GM19438 (cell line): ENCODE measurements at regions not wholly inside any gene's neighbourhood (a gene's known extent, or its start where the extent isn't known, plus 50 kb on each side); places are given as distances from the start of the nearest gene placed in this dataset.

ENCODE experiments used
- ATAC-seq: cut with Tn5 transposase; IDR thresholded peaks from one replicate; pipeline ENCODE4 v1.9.1; 2021; ENCODE audit warnings: low read depth; ENCODE audit not compliant: unreplicated experiment

DNA sequence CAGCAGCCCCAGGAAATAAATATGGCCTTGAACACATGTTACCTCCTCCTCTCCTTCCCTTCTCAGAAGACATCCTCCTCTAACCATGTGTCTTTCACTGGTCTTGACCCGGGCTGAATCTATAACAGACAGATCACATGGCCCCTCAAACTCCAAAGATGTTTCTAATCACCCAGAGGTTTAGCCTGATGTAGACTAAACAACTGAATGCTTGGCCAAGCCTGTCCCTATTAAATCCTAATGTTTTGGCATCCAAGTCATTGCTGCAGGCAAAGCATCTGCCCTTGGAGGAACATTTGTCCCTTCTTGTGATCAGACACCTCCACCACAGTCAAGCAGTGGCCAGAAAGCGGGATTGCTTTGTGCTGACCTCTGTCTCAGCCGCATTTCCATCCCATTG is 65.5 kb downstream of the ANKRD60 start:
- no peak for ATAC-seq

- ATAC-seq: no peak
These were observed 67.3 kb downstream of the ANKRD60 start for GRCh38 chr20:58161192-58161591.

- no peak for ATAC-seq
These were observed 67.9 kb downstream of the ANKRD60 start for GRCh38 chr20:58160451-58161061.

DNA sequence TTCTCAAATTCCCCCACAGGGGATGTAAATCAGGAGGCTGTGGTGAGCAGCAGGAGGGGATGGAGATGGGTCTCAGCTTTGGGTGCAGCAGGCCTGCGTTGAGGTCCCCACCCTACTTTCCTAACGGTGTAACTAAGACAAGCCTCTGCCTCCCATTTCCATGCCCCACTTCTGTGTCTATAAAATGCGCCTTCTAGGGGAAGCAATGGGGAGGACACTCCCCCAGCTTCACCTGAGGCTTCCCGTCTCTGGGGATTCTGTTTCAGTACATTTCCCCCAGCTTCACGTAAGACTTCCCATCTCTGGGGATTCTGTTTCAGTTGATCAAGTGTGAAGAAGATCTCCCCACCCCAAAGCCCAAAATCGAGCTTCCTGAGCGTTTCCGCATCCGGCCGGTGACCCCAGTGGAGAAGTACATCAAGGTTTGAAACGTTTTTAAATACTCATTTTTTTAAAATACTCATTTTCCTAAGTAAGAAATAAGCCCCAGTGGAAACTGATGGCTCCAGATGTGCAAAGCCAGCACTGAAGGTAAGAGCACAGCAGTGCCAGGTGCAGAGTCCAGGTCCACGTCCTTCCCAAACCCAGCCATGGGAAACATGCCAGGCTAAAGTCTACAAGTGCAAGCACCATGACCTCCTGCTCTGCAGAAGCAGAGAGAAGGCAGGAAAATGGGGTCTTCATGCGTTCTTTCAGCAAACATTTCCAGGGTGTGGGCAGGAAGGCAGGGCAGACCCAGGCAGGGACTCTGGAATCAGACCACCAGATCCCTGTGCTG is 73.1 kb downstream of the ANKRD60 start:
- ATAC-seq: no peak

DNA sequence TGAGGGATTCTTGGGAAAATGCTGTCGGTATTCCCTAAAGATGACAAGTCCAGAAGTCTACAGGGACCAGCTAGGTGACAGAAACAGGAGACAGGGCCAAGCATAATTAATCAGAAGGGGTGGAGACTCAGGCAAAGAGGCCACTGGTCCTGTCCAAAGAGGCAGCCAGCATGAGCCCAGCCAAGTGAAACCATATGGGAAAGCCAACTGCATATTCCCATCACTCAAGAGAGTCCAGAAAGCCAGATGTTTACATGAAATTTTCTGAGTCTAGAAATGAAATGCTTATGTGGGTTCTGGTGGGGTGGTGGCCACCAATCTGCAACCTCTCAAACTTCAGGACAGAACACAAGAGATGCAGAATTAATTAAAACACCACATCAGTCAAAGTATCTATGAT is 74.3 kb downstream of the ANKRD60 start:
- no peak for ATAC-seq

- no peak for ATAC-seq
These were observed 75.3 kb downstream of the ANKRD60 start for GRCh38 chr20:58153121-58153520.

GRCh38 chr20:58150772-58151171 is 77.7 kb downstream of the ANKRD60 start:
- no peak for ATAC-seq

DNA sequence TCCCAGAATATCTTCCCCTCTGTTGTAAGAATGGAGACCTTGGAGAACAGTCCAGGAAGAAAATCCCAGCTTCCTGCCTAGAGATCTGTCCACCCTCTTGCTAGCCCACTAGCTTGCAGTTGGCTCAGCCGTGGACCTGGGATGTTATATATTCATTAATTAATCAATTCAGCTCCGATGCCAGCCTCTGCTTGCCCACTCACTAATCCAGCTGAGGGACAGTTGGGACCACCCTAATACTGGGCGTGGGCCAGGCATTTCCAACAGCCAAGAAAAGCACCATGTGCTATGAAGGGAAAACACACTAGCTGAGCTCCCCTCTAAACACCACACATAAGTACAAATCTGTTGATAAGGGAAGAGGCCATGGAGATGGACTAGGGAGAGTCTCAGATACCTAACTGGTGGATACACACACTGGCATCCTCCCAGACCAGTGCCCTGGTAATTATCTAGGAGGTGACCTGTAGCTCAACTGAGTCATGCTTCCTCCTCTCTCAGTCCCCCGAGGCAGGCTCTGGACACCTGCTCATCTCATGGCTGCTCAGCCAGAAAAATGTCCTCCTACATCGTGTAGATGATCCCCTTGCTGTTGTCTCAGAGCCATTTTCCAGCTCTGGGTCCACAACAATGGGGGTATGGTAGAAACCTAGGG is 78.9 kb downstream of the ANKRD60 start:
- ATAC-seq: no peak

- ATAC-seq: no peak
These were observed 79.6 kb downstream of the ANKRD60 start for GRCh38 chr20:58148891-58149290.

GRCh38 chr20:58147628-58148370 is 80.7 kb downstream of the ANKRD60 start:
- no peak for ATAC-seq

DNA sequence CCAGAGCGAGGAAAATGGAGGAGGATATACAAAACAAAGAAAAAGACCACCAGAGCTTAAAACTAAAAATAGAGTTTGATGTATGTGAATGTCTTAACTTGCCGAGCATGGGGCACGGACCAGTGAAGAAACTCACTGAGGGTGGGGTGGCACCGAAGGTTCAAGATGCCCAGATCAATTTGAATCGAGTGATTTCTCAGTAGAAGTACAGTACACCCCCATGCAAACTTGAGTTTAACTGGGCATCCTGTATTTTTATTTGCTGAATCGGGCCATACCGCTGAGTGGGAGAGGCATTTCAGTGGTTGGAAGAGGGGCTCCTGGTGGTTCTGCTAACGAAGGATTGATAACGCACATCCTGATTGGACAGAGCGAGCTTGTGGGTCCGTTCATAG is 81.7 kb downstream of the ANKRD60 start:
- no peak for ATAC-seq

DNA sequence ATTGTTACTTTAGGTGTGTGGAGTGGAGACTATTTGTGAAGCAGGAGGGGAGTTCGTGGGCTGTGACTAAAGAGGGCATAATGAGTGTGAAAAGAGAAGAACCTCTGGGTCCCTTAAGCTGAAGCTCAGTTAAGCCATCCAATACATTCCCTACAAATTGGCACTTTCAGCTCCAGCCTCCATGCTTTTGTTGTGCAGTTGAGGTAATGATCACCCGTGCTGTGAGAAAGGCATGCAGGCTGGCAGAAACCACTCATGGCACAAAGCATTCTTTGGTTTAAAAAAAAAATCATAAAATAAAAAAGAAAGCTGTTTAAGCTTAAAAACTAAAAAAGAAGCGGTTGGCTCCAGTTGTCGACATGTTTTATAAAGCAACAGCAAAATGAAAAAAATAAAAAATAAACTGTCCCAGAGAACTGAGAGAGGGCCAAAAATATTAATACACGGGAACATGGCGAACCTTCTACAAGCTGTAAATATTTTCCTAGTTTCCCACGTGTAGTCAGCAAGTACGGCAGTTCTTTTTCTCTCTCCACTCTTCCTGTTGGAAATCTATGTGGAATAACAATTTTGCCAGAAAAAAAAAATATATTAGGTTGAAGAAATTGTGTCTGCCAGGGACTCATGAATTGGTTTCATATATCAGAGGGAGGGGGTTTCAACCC is 82.2 kb downstream of the ANKRD60 start:
- ATAC-seq: no peak

GRCh38 chr20:58145506-58146080 is 82.9 kb downstream of the ANKRD60 start:
- no peak for ATAC-seq

GRCh38 chr20:58144096-58144495 is 84.4 kb downstream of the ANKRD60 start:
- no peak for ATAC-seq

DNA sequence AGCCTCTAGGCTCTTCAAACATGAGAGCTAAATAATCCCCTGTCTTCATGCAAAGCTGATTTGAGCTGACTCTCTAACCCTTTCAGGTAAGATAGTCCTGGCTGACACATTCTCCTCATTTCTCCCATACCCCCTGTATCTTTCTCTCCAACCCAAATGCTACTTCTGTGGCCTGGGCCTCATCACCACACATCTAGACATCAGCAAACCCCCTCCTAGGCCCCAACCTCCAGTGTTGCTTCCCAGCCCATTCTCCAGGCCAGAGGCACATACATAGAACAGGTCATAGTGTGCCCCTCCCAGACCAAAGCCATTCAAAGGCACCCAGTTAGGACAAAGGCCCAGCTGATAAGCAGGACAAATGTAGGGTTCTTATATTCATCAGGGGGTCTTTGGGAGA is 84.9 kb downstream of the ANKRD60 start:
- ATAC-seq: no peak

GRCh38 chr20:58142843-58143185 is 85.6 kb downstream of the ANKRD60 start:
- no peak for ATAC-seq

GRCh38 chr20:58141971-58142842 is 86.2 kb downstream of the ANKRD60 start:
- ATAC-seq: no peak

DNA sequence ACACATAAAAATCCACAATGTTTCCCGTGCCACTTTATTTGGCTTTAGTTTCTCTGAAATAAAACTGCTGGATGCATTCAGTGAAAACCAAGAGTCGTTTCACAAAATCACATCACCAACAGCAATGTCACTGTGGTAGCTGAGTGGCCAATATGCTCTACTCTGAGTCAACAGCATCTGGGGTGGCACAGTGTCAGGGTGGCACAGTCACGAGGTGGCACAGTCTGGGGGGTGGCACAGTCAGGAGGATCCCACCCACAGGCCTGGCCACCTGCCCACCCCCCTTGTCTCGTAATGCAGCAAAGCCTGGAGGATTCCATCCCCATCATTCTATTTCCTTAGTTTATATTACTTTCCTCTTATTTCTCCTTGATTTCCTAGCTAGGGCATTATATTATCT is 87.0 kb downstream of the ANKRD60 start:
- ATAC-seq: no peak

- ATAC-seq: no peak
These were observed 87.5 kb downstream of the ANKRD60 start for GRCh38 chr20:58140787-58141425.
